Keratinocyte (primary cell): ENCODE measurements at regions not wholly inside any gene's neighbourhood (a gene's known extent, or its start where the extent isn't known, plus 50 kb on each side); places are given as distances from the start of the nearest gene placed in this dataset.

Experiments
- DNase-seq: peaks from one replicate; pipeline ENCODE4 v3.0.0-alpha.2; 2011; ENCODE audit warnings: low read depth, missing footprints, low spot score
- FAIRE-seq: peaks from 2 replicates; lab custom pipeline; 2011; peaks lifted over from hg19 to GRCh38; lab: Jason Lieb, UNC
- H2AFZ ChIP-seq: 2 replicates; pipeline ENCODE4 v1.6.0; 2012; ENCODE audit warnings: low read length, control low read depth, inconsistent platforms; ENCODE audit not compliant: control insufficient read depth
- H3K27ac ChIP-seq: 2 replicates; pipeline ENCODE4 v1.5.1; 2011; ENCODE audit warnings: low read length; ENCODE audit not compliant: control insufficient read depth, insufficient read depth
- H3K27me3 ChIP-seq: 3 replicates; pipeline ENCODE4 v1.6.0; 2011; ENCODE audit warnings: low read length; ENCODE audit not compliant: control insufficient read depth, insufficient read depth; ENCODE audit errors: extremely low read depth
- H3K36me3 ChIP-seq, 2 experiments: 2 replicates in 1 of 2; 3 replicates in 1 of 2; pipeline ENCODE4 v1.5.1; 2011; ENCODE audit warnings: low read length in 2 of 2, mild to moderate bottlenecking in 1 of 2; ENCODE audit not compliant: control insufficient read depth in 2 of 2, insufficient read depth in 2 of 2; ENCODE audit errors: extremely low read depth in 1 of 2
- H3K4me1 ChIP-seq: 3 replicates; pipeline ENCODE4 v1.5.1; 2011; ENCODE audit warnings: low read length; ENCODE audit not compliant: control insufficient read depth, insufficient read depth; ENCODE audit errors: extremely low read depth
- H3K4me2 ChIP-seq: 3 replicates; pipeline ENCODE4 v1.6.0; 2011; ENCODE audit warnings: low read depth, low read length; ENCODE audit not compliant: control insufficient read depth, insufficient read depth; ENCODE audit errors: extremely low read depth
- H3K4me3 ChIP-seq, 3 experiments: fragments of 200-600 bp in 1 of 3; sonication (generic) in 1 of 3; 2 replicates in 2 of 3; 3 replicates in 1 of 3; pipeline ENCODE4 v1.5.1; 2011 to 2016; ENCODE audit warnings: low read length in 3 of 3, mild to moderate bottlenecking in 3 of 3, control low read depth in 2 of 3, inconsistent platforms in 1 of 3, low read depth in 1 of 3, mixed read lengths in 1 of 3, mixed run types in 1 of 3, moderate library complexity in 1 of 3; ENCODE audit not compliant: control insufficient read depth in 2 of 3, insufficient read depth in 2 of 3; ENCODE audit errors: extremely low read depth in 1 of 3
- H3K79me2 ChIP-seq: 2 replicates; pipeline ENCODE4 v1.6.0; 2012; ENCODE audit warnings: low read length; ENCODE audit not compliant: control insufficient read depth, insufficient read depth
- H3K9ac ChIP-seq: 3 replicates; pipeline ENCODE4 v1.6.0; 2011; ENCODE audit warnings: low read length; ENCODE audit not compliant: control insufficient read depth, insufficient read depth; ENCODE audit errors: extremely low read depth
- H3K9me1 ChIP-seq: 3 replicates; pipeline ENCODE4 v1.6.0; 2011; ENCODE audit warnings: low read length; ENCODE audit not compliant: control insufficient read depth, insufficient read depth; ENCODE audit errors: extremely low read depth
- H3K9me3 ChIP-seq: 2 replicates; pipeline ENCODE4 v1.5.1; 2012; ENCODE audit warnings: low read depth, low read length; ENCODE audit not compliant: control insufficient read depth
- H4K20me1 ChIP-seq: 3 replicates; pipeline ENCODE4 v1.6.0; 2011; ENCODE audit warnings: low read length; ENCODE audit not compliant: control insufficient read depth, insufficient read depth; ENCODE audit errors: extremely low read depth
- EZH2 ChIP-seq: IDR thresholded peaks from one replicate; pipeline ENCODE4 v1.6.1; 2012; ENCODE audit warnings: inconsistent platforms, mild to moderate bottlenecking, low read length, moderate library complexity
- dilution Hi-C: fragments of 300-500 bp; cut with MboI; formaldehyde crosslinking; loops from one replicate; pipeline ENCODE4 v1.7.0; 2020; ENCODE audit warnings: low sequenced_read_pairs; ENCODE audit not compliant: extremely low pct_ligation_motif_present
- TF ChIP-seq, protein P1 (sequence below), 3 experiments: IDR thresholded peaks in 1 of 3; conservative IDR thresholded peaks in 1 of 3; optimal IDR thresholded peaks in 1 of 3; 2 replicates in 2 of 3; 3 replicates in 1 of 3; pipeline versions ENCODE3 to v1.5.1; 2011; ENCODE audit warnings: low read length in 3 of 3, mild to moderate bottlenecking in 3 of 3, moderate library complexity in 2 of 3, control low read depth in 1 of 3, inconsistent platforms in 1 of 3; ENCODE audit not compliant: insufficient read depth in 2 of 3; ENCODE audit errors: extremely low read depth in 1 of 3

DNA sequence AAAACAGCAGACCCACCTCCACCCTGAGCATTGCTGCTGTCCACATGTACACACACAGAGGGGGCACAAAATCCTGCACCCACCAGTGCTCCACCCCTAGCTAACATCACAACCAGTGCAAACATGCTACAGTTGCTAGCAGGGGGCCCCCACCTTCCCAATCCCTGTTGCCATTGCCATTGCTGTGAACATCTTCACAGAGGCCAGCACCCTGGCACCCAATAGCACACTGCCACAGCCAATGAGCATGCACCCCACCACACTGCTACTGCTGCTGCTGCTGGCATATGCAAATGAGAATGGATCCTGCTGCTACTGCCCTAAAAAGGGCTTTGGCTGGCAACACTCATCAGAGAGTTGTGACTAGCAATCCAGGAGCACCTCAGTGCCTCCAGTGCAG is 1061.9 kb downstream of the ARAP2 start:
- H3K27ac ChIP-seq, result no peak overlapping the region
- H3K79me2 ChIP-seq, result no peaks in the 10 kb centered on the region
- H3K36me3 ChIP-seq, result no peaks in the 10 kb centered on the region
- H3K27me3 ChIP-seq, result no peaks in the 10 kb centered on the region
- H3K4me2 ChIP-seq, result no peak overlapping the region
- H3K9me1 ChIP-seq, result no peaks in the 10 kb centered on the region
- dilution Hi-C loops, result no loop called here
- FAIRE-seq (no peak), DNase-seq (no peak)
- TF ChIP-seq EZH2, result no peak
- TF ChIP-seq, protein P1, sequence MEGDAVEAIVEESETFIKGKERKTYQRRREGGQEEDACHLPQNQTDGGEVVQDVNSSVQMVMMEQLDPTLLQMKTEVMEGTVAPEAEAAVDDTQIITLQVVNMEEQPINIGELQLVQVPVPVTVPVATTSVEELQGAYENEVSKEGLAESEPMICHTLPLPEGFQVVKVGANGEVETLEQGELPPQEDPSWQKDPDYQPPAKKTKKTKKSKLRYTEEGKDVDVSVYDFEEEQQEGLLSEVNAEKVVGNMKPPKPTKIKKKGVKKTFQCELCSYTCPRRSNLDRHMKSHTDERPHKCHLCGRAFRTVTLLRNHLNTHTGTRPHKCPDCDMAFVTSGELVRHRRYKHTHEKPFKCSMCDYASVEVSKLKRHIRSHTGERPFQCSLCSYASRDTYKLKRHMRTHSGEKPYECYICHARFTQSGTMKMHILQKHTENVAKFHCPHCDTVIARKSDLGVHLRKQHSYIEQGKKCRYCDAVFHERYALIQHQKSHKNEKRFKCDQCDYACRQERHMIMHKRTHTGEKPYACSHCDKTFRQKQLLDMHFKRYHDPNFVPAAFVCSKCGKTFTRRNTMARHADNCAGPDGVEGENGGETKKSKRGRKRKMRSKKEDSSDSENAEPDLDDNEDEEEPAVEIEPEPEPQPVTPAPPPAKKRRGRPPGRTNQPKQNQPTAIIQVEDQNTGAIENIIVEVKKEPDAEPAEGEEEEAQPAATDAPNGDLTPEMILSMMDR (optimal IDR thresholded peaks at IDR 0.05 in 1 of 3, IDR thresholded peaks at IDR 0.05 in 1 of 3, conservative IDR thresholded peaks at IDR 0.05 in 1 of 3; ENCODE audit: extremely low read depth in 1 of 3, insufficient read depth in 2 of 3, low read length in 3 of 3), result no peak
- H3K9ac ChIP-seq, result no peak overlapping the region
- H3K4me3 ChIP-seq, result no peak overlapping the region
- H2AFZ ChIP-seq, result no peak overlapping the region
- no peaks in the 10 kb centered on the region for H4K20me1 ChIP-seq
- no peaks in the 10 kb centered on the region for H3K4me1 ChIP-seq
- no peaks in the 10 kb centered on the region for H3K9me3 ChIP-seq

DNA sequence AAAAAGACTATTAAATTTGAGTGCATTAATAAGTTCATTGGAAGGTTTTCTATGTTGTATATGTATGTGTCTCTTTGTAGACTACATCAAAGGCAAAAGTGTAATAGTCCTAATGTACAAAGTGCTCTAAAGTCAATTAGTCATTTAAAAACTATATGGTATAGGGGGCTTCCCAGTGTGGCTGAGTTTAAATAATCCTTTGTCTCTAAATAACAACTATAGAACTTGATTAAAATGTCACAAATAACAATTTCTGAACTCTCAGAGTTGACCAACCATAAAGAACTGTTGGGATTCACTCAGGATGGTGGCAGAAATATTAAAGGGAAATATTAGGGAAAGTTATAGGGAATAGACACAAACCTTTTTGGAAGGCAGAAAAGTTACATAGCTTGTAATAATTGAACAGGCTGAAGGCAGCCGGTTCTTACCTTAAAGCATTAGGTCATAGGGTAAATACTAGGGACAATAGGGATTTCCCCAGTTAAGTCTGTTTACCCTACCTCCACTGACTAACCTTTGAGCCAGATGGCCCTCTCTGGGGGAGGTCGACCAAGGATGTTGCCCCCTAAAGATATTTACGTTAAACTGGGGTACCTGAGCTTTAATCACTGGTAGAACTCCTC is 1054.2 kb downstream of the ARAP2 start:
- Histone ChIP-seq H3K9me3 (no peaks in the 10 kb centered on the region), H3K79me2 (no peaks in the 10 kb centered on the region), H3K9me1 (no peaks in the 10 kb centered on the region), H3K4me3 (no peak overlapping the region), H3K36me3 (no peaks in the 10 kb centered on the region), H3K4me2 (no peak overlapping the region), H3K27me3 (no peaks in the 10 kb centered on the region), H3K27ac (no peak overlapping the region), H2AFZ (no peak overlapping the region), H4K20me1 (no peaks in the 10 kb centered on the region), H3K4me1 (no peaks in the 10 kb centered on the region), H3K9ac (no peak overlapping the region)
- dilution Hi-C loops, result no loop called here
- no peak for TF ChIP-seq EZH2
- TF ChIP-seq, protein P1 (optimal IDR thresholded peaks at IDR 0.05 in 1 of 3, IDR thresholded peaks at IDR 0.05 in 1 of 3, conservative IDR thresholded peaks at IDR 0.05 in 1 of 3; ENCODE audit: extremely low read depth in 1 of 3, insufficient read depth in 2 of 3, low read length in 3 of 3), result no peak
- FAIRE-seq, result no peak
- DNase-seq, result no peak
